ENCODE measurements at regions not wholly inside any gene's neighbourhood (a gene's known extent, or its start where the extent isn't known, plus 50 kb on each side); places are given as distances from the start of the nearest gene placed in this dataset.
A peak's percentile ranks its signal among the peaks of the same experiment; 100 is the strongest.

DNA sequence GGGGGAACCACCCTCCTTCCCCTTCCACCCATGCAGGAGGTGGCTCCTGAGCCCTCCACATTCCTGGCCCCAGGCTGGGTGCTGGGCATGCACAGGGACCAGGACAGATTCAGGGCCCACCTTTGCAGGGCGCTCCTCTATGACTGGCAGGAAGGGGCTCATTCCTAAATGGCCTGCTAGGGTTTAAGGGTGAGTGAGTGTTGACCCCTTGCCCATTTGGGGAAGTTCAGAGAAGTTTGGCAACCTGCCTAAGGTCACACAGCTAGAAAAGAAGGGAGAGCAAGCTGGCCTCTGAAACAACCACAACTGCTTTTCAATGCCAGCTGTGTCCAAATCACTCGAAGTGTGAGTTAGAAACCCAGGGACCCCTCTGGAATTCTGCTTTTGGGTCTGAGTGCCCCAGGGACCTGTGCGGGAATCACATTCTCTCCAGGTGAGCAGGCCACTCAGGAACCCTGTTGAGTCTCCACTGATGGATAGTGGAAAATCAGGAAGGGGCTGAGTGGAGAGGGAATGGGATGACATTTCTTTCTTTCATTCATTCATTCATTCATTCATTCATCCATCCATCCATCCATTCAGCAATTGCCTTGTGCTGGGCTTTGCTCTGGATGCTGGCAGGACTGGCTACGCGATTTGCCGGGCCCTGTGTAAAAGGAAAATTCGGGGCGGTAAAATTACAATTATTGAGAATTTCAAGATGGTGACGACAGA, 191.9 kb downstream of the C9orf50 start:
- no peak for FAIRE-seq
- CTCF ChIA-PET (ENCODE audit: partially characterized antibody) = interaction anchor here (1.2 to 2.5 kb wide), 5 partner anchors 8 to 188 kb away, joined by 3 to 9 read pairs (median 6); no protein-coding TSS in a partner anchor

More for the DNA sequence above, 191.9 kb downstream of the C9orf50 start:
- Histone ChIP-seq H2BK12ac (ENCODE audit: low read depth, low read length) (0 out of 2 replicates have a peak overlapping the region, but pooled peaks have one; percentile 27), H3K23me2 (ENCODE audit: low read depth, low read length) (no peaks in the 10 kb centered on the region; the same call in 1 of the 2 replicates), H3K56ac (replicated peaks; ENCODE audit: insufficient read length, low read depth, low read length) (no peak overlapping the region), H2AFZ (ENCODE audit: low read length) (no peak overlapping the region), H3K4me3 (ENCODE audit: extremely low read depth in 1 of 4, insufficient read depth in 2 of 4, low read depth in 3 of 4, low read length in 4 of 4) (no peak overlapping the region), H4K8ac (ENCODE audit: extremely low read depth, insufficient read depth, low read length) (peak overlapping the region; percentile 9; the same call in 1 of the 2 replicates), H2BK15ac (ENCODE audit: low read length) (no peak overlapping the region), H4K5ac (ENCODE audit: insufficient read length, low read depth, low read length) (no peak overlapping the region), H3K27ac (ENCODE audit: low read depth, low read length) (no peak overlapping the region), H3K79me2 (ENCODE audit: control insufficient read depth in 1 of 2, insufficient read depth in 2 of 2, low read length in 2 of 2) (no peaks in the 10 kb centered on the region), H3K27me3 (replicated peaks in 1 of 4; ENCODE audit: control insufficient read depth in 3 of 4, extremely low read depth in 1 of 4, insufficient read depth in 3 of 4, low read length in 3 of 4) (peaks cover 0 to 4% (median 1%) of the 10 kb centered on the region in 4 experiments; a peak in 3 of 7 replicates), H3K4ac (replicated peaks; ENCODE audit: insufficient read length, low read depth, low read length) (no peak overlapping the region), H2BK120ac (replicated peaks; ENCODE audit: low read depth, low read length) (no peak overlapping the region), H2AK5ac (ENCODE audit: low read depth, low read length) (no peak overlapping the region), H3K4me1 (replicated peaks in 1 of 4; ENCODE audit: control insufficient read depth in 3 of 4, insufficient read depth in 4 of 4, low read length in 3 of 4) (peaks cover 0 to 6% (median 0%) of the 10 kb centered on the region in 4 experiments; a peak in 1 of 7 replicates), H2BK20ac (ENCODE audit: low read length) (no peak overlapping the region), H2BK5ac (ENCODE audit: low read depth, low read length) (no peak overlapping the region), H3K18ac (ENCODE audit: extremely low read depth, low read length) (no peak overlapping the region), H3K9me3 (ENCODE audit: insufficient read depth in 2 of 2, low read depth in 1 of 2, low read length in 1 of 2) (no peaks in the 10 kb centered on the region), H3K79me1 (ENCODE audit: low read depth, low read length) (no peaks in the 10 kb centered on the region), H3K36me3 (ENCODE audit: control insufficient read depth in 2 of 4, insufficient read depth in 4 of 4, low read length in 3 of 4) (no peaks in the 10 kb centered on the region; a peak in 1 of 8 replicates), H3K4me2 (ENCODE audit: insufficient read depth in 1 of 2, low read depth in 2 of 2, low read length in 2 of 2) (no peak overlapping the region), H4K20me1 (replicated peaks in 1 of 2; ENCODE audit: control insufficient read depth in 1 of 2, insufficient read depth in 2 of 2, low read length in 2 of 2) (no peaks in the 10 kb centered on the region), H3K14ac (ENCODE audit: insufficient read length) (no peak overlapping the region), H3K9ac (replicated peaks in 1 of 4; ENCODE audit: extremely low read depth in 1 of 4, low read depth in 3 of 4, low read length in 3 of 4) (no peak overlapping the region), H3K23ac (ENCODE audit: insufficient read length) (no peak overlapping the region), H4K91ac (replicated peaks; ENCODE audit: insufficient read length, low read length) (peak overlapping the region; percentile 35)
- TF ChIP-seq KDM1A (IDR thresholded peaks at IDR 0.05; ENCODE audit: borderline replicate concordance, low read length) (peak; percentile 45; the same call in 1 of the 2 replicates), EP300 (IDR thresholded peaks at IDR 0.05; ENCODE audit: borderline replicate concordance in 1 of 2, low read depth in 2 of 2, low read length in 2 of 2) (no peak)
- POLR2A ChIA-PET (ENCODE audit: partially characterized antibody) = interaction anchor here (1.2 kb wide), 1 partner anchor 30 kb away, joined by 4 read pairs; no protein-coding TSS in a partner anchor
- 83% methylated on average over 9 of the region's 9 CpGs; no CpG with 5 or more reads in 1 of the 2 experiments for WGBS, 2 experiments (ENCODE audit: extremely low coverage in 1 of 2, insufficient coverage in 1 of 2, insufficient read length in 1 of 2, insufficient replicate concordance in 2 of 2, low coverage in 1 of 2, low lambda C conversion rate in 2 of 2, missing lambda C conversion rate in 1 of 2)
- DNase-seq (ENCODE audit: low read depth in 1 of 2, low spot score in 2 of 2) = no peak
